GM18499 (cell line): ENCODE measurements at regions not wholly inside any gene's neighbourhood (a gene's known extent, or its start where the extent isn't known, plus 50 kb on each side); places are given as distances from the start of the nearest gene placed in this dataset.
A peak's percentile ranks its signal among the peaks of the same experiment; 100 is the strongest.
"Not testable (repeated sequence)": the region's sequence is repeated elsewhere in the genome, so short reads cannot be mapped to it uniquely, and the experiment has no call there.

Experiments used
- ATAC-seq: cut with Tn5 transposase; IDR thresholded peaks from one replicate; pipeline ENCODE4 v1.9.1; 2021; ENCODE audit warnings: moderate number of reproducible peaks; ENCODE audit not compliant: insufficient read depth, unreplicated experiment

DNA sequence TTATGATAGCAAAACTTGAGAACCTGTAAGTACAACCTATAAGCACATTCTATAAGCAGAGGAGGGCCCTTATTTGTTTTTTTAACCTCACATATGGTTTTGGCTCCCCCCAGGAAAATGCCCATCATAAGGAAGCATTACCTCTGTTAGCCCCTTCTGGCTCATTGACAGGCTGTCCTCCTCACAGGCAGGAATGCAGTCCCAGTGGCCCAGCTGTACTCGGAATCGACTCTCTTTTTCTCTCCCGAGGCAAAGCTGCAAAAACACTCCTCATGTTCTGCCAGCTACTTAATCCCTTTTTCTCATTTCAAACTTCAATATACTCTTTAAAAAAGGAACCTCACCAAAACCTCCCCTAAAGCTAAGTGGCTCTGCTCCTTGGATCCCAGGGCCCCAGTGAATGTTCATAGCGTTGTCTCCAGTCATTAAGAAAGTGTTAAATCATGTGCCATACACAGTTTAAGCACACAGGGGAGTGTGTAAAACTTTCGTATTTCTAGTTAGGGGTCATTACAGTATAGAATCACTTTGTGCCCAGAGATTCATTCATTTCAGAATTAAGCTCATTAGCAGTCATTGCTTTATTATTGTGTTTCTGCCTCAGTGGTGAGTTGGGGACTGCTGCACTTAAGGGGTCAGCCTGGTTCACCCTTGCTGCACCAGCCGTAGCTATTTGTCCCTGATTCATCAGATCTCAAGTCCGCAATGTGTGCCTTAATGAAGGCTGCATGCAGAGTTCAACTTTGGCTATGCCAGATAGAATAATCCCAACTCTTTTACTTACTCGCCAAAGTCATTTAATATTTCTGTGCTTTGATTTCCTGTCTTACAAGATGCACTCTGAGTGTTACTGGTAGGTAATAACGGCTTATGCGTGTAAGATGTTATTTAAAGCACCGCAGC, 57.6 kb downstream of the JRKL start:
- ATAC-seq: no peak

DNA sequence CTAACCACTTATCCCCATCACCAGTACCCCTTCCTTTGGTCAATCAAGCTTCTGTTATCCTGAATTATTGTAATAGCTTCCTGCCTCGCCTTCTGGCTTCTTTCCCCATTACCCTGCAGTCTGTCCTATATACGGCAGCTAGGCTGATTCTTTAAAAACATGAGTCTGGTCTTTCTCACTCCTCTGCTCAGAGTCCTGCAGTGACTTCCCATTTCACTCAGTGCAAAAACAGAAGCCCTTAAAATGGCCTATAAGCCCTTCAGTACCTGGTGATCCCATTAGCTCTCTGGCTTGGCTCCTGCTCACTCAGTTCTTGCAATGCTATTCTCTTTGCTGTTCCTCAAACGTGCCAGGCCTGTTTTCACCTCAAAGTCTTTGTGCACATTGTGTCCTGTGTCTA, 58.4 kb downstream of the JRKL start:
- no peak for ATAC-seq

DNA sequence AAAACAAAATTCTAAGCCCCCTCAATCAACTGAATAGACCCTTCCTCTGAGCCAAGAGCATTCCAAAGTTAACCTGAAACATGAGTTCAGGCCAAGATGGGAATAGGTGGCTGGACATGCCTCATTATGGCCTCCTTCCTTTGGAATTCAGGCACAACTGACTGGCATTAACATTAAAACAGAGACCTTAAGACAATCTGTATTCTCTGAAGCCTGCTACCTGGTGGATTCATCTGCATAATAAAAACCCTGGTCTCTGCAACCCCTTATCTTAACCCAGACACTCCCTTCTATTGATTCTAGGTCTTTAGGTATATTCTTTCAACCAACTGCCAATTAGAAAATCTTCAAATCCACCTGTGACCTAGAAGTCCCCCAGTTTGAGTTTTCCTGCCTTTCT, 66.3 kb downstream of the JRKL start:
- ATAC-seq: no peak

DNA sequence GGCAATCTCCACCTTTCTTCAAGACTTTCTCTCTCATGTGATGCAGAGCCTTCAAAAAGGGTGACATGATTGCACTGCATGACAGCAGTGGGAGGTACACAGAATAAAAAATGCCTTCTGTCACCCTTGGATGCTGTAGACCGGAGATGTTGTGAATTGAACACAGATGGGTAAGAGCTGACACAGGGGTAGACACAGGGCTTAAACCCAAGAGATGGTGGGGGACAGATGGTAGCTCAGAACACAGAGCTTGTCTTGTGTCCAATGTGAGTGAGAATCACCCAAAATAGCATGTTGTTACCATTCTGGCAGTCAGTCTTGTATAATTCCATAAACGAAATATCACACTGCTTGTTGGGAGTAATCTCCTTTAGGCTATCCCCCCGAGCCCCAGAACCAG, 69.9 kb downstream of the JRKL start:
- no peak for ATAC-seq

DNA sequence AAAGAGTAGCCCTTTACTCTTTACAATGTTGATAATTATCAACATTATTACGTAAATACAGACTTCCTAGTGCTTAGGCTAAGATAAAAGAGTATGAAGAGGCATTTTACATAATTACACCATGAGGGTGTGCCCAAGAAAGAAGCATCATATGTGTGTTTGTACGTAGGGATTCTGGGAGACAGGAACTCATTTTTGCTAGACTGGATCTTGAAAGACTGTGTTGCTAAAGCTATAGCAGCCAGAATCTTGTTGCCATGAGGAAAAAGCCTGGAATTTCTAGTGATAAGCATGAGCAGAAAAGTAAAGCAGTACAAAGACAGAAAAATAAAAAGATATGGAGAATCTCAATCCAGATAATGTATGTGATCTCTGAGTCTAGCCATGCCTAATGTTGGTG, 72.1 kb downstream of the JRKL start:
- ATAC-seq: no peak

DNA sequence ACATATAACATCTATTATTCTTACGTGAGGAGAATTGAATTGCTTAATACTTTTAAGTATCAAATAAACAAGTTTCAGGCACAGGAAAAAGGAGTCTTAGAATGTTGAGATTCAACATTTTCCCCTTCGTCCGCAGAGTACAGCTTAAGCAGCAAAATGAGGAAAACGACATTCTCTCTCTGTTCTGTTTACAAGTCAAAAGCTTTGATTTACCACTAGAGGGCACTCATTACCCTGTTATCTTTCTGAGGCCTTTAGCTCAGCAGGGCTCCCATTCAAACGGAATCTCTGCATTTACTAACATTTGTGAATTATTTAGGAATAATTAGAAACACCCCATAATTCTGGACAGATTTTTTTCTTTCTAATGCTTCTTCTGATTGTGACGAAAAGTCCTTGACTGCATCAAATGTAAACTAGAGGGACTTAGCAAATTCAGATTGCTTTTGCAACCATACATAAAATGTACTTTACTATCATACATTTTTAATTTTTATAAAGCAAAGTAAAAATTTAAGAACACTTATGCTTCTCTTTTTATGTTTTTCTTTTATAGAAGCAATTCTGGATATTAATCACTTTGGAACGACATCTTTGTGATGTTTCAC, 75.0 kb downstream of the JRKL start:
- peak; percentile 82 for ATAC-seq

DNA sequence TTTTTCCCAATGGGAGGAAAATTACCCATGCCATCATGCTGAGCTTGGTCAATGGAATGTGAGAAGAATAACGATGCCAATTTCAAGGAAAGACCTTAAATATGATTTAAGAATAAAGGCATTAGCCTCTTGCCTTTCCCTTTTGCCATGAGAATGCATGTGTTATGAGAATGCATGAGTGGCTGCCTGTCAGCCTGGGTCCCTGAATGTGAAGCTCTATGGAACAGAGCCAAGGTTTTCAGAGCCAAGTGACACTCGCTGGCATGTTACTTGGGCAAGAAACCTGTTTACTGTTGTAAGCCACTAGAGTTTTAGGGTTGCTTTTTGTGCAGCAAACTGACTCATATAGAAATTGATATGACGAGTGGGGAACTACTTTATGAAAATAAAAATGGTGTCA, 75.7 kb downstream of the JRKL start:
- ATAC-seq: no peak

DNA sequence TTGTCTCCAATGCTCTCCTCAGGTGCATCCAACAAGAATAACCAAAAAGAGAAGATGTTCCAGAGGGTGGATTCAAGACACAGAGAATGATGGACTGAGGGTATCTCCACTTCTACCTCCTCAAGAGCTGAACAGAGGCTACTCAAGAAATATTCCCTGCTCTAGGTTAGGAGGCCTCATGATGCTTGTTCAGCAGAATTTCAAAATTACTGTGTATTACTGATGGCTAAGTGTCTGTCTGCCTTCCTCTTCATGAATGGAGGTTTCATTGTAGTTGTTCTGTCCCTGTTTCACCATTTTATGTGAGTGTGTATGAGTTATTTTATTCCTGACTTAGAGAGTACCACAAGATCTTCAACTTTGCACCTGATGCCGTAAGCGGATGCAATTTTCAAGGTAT, 76.8 kb downstream of the JRKL start:
- ATAC-seq: no peak

DNA sequence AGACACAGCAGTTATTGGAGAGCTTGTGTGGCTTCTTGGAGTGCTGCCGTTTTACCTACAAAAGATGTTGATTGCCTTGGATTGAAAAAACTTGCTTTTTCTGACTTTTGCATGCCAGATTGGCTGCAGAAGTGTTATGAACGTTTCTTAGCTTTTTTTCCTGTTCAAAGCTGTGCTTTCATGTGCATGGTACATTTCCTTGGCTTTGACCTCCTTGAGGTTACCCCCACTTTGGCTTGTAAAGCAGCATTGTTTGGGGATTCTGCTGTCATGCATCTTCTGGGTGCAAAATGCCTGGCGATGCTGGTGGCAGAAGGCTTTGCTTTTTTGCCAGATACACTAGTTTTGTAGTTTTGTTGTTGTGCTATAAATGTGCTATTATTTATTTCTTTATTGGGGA, 80.0 kb downstream of the JRKL start:
- ATAC-seq: no peak

DNA sequence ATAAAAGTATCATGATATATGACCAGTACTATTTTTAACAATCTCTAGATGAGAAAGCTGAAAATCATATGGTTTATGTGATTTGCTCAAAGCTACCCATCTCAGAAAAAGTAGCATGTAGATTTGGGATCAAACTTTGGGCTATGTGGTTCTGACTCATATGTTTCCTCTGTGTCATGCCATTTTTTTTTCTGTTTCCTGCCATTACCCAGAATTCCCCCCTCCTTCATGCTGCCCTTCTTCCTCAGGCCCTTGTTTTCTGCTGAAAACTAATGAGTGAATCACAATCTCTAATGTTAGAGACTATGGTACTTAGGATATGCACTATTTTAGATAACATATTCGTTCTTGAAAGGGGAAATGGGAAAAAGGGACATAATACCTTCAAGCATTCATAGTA, 80.7 kb downstream of the JRKL start:
- ATAC-seq: no peak

DNA sequence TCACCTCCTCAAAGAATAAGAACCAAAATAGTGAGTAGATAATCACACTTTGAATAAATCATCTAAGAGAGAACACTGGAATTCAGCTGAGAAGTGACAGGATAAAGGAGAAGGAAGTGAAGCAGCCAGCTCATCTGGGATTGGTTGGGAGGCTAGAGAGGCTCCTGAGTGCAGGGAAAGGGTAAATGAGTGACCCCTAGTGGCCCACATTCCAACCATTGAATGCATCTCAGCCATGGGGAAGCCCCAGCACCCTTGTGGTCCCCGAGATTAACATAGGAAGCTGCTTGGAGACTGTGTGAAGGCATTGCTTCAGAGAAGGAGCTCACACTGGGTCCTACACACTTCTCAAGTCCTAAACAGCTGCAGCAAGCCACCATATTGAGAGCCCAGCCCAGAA, 82.3 kb downstream of the JRKL start:
- ATAC-seq: no peak

DNA sequence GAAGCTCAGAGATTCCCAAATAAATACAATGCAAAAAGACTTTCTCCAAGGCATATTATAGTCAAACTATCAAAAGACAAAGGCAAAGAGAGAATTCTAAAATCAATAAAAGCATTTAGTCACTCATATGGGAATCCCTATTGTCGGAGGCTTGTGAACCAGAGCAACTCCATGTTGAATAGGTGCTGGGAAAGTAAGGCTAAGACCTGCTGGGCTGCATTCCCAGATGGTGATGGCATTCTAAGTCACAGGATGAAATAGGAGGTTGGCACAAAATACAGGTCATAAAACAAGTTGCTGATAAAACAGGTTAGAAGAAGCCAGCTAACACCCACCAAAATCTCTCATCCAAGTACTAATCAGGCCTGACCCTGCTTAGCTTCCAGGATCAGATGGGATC, 84.5 kb downstream of the JRKL start:
- no peak for ATAC-seq

DNA sequence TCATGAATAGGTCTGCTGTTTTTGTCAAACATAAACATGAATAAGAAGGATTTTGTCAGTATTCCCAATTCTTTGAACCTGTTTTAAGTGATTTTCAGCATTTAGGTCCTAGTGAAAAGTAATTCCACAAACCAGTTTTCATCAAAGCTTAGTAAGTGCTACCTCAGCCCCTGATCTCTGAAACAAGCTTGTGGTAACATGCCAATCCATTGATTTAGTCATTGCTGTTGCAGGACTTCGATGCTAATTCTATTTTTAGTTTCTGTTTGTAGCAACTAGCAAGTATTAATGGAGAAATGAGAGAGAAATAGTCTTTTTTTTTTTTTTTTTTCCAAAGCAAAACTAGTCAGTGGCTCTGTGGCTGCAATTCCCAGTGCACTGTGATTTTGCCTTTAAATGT, 91.4 kb downstream of the JRKL start:
- no peak for ATAC-seq

DNA sequence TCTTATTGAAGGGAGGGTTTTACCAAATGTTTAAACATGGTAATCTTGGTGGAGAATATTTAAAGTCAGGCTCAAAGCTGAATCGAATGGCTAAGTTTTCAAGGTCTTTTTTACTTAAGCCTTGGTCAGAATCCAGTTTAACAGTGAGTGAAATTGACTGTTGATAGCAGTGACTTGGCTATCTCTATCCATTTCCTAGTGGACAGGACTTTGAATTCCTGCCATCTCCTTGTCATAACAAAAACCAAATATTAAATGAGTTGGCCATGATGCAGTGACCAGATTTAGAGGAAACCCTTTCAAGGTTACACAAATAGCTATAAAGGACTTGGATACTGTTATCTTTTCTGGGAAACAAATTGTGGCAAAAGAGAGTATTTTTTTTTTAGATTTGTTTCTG, 92.0 kb downstream of the JRKL start:
- ATAC-seq: no peak

DNA sequence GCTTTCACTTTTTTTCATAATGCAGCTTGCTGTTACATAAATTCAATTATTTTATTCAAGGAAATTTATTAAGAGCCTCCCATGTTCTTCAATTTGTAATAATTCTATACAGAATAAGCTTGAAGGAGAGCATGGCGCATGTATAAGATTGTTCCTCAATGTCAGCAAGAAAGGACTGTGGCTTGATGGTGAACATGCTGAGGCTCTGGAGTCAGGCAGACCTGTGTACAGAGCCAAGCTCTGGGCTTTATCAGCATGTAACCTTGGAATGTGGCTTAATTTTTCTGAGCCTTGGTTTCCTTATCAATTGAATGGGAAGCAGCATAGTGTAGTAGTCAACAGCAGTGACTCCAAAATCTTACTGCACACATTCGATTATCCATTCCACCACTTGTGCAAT, 92.4 kb downstream of the JRKL start:
- no peak for ATAC-seq

DNA sequence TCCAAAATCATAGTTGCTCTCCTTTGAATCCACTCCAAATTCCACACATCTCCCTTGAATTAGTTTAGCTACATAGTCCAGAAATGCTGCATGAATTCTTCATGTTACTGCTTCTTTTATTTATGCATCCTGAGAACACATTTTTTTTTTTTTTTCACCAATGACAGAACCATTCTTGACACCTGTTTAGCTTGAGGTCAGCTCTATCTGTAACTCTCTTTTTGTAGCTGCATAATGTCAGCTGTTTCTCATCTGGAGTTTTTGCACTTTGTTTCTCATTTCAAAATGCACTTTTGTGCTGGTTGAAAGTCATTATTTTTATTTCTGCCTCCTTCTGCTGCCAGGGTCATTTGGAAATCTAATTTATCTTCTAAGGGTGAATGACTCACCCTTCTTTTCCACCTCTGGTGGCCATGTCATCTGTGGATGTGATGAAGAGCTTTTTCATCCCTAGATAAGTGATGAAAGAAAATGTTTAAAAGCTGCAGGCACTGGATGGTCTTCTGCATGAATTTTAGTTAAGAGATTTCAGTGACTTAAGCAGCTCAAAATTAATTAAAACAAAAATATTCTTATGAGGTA, 93.7 kb downstream of the JRKL start:
- ATAC-seq: no peak

DNA sequence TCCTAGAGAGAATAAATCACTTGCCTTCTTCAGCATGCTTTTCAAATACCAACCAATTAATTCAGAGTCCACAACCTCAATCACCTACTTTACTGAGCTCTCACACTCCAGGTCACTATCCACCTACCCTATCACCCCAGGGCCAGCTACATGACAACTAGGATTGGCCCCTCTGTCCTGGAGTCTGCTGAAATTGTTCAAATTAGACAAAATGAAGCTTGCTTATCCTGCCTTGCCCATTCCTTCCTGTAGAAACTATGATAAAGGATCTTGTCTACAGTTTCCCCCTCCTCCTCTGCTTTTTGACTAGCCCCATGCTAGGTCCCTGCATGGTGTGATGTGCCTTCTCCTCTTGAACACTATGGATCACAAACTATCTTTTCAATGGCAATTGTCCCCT, 94.5 kb downstream of the JRKL start:
- no peak for ATAC-seq

DNA sequence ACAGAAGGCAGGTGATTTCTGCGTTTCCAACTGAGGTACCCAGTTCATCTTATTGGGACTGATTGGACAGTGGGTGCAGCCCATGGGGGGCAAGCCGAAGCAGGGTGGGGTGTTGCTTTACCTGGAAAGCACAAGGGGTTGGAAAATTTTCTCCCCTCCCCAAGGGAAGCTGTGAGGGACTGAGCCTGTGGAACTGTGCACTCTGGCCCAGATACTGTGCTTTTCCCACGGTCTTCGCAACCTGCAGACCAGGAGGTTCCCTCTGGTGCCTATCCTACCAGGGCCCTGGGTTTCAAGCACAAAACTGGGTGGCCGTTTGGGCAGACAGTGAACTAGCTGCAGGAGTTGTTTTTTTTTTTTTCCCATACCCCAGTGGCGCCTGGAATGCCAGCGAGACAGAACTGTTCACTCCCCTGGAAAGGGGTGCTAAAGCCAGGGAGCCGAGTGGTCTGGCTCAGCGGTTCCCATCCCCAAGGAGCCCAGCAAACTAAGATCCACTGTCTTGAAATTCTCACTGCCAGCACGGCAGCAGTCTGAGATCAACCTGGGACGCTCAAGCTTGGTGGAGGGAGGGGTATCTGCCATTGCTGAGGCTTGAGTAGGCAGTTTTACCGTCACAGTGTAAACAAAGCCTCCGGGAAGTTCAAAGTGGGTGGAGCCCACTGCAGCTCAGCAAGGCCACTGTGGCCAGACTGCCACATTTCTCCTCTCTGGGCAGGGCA, 97.2 kb downstream of the JRKL start:
- no peak for ATAC-seq

DNA sequence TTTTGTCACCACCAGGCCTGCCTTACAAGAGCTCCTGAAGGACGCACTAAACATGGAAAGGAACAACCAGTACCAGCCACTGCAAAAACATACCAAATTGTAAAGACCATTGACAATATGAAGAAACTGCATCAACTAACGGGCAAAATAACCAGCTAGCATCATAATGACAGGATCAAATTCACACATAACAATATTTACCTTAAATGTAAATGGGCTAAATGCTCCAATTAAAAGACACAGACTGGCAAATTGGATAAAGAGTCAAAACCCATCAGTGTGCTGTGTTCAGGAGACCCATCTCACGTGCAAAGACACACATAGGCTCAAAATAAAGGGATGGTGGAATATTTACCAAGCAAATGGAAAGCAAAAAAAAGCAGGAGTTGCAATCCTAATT, 99.1 kb downstream of the JRKL start:
- ATAC-seq: not testable (repeated sequence)

DNA sequence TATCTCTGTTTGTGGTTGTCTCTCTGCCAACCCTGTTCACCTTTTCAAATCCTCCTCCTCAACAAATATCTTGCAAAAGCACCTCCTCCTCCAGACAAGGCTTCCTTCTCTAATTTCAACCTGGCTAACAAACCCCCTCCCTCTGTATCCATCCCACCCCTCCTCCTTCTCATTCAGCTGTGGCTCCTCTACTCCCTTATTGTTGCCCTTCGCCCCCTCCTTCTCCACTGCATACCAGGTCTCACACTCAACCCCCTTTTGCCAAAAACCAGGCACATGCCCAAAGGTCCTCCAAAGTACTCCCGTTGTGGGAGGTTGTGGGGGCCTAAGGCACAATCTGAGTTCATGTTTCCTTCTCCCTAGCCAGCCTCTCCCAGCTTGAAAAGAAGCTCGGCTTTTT, 110.6 kb downstream of the JRKL start:
- ATAC-seq: no peak

DNA sequence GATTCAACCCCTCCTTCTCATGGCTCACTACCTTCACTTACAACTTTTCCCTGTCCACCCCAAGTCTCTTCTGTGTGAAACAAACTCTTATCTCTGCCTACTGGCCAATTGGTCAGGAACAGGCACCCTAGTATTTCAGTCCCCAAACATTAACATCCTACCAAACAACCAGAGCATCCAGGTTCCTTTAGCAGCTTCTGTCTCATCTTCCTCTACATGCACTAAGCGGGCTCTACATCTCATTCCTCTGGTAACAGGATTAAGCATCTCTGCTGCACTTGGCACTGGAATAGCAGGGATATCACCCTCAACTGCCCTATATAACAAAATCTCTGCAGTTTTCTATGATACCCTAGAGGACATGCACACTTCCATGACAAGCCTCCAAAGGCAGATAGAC, 116.2 kb downstream of the JRKL start:
- no peak for ATAC-seq
